ENCODE measurements at regions not wholly inside any gene's neighbourhood (a gene's known extent, or its start where the extent isn't known, plus 50 kb on each side); places are given as distances from the start of the nearest gene placed in this dataset.

- no peak overlapping the region for H3K4me2 ChIP-seq (ENCODE audit: insufficient read depth, low read length)
- no peaks in the 10 kb centered on the region for H3K36me3 ChIP-seq (ENCODE audit: insufficient read depth, low read length)
- H4K20me1 ChIP-seq (ENCODE audit: insufficient read depth, low read length): no peaks in the 10 kb centered on the region
- no peak overlapping the region for H3K27ac ChIP-seq (ENCODE audit: low read depth, low read length)
- H2AFZ ChIP-seq (ENCODE audit: low read length): no peak overlapping the region
- no peak for TF ChIP-seq CTCF (IDR thresholded peaks at IDR 0.05; ENCODE audit: extremely low read depth, low read depth, low read length)
- H3K4me1 ChIP-seq (ENCODE audit: insufficient read depth, low read length): no peaks in the 10 kb centered on the region
- DNase-seq (ENCODE audit: insufficient read length, low spot score, missing footprints): peak; percentile 18
- H3K4me3 ChIP-seq (ENCODE audit: insufficient read depth, low read length): no peak overlapping the region
- no peaks in the 10 kb centered on the region for H3K27me3 ChIP-seq (ENCODE audit: insufficient read depth, low read length)
- H3K79me2 ChIP-seq (ENCODE audit: insufficient read depth, low read length): no peaks in the 10 kb centered on the region
- no peaks in the 10 kb centered on the region for H3K9me3 ChIP-seq (ENCODE audit: low read depth, low read length)
Measured at GRCh38 chr3:22933051-22933840, 269.9 kb upstream of the UBE2E2 start.

DNA sequence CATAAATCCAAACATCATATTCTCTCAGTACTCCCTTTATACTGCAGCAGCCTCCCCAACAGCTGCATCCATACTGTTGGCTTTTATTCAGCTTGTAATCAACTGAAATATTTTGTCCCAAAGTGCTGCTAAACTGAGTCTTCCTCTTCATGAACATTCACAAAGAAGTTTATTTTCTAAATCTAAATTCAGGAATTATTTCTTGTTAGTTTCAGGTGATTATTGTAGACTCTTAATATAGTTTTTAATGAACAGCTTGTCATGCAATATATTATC is 269.3 kb upstream of the UBE2E2 start:
- no peak for DNase-seq (ENCODE audit: insufficient read length, low spot score, missing footprints)
- H3K9me3 ChIP-seq (ENCODE audit: low read depth, low read length): no peaks in the 10 kb centered on the region
- H3K79me2 ChIP-seq (ENCODE audit: insufficient read depth, low read length): no peaks in the 10 kb centered on the region
- no peaks in the 10 kb centered on the region for H3K36me3 ChIP-seq (ENCODE audit: insufficient read depth, low read length)
- H3K27me3 ChIP-seq (ENCODE audit: insufficient read depth, low read length): no peaks in the 10 kb centered on the region
- H3K4me1 ChIP-seq (ENCODE audit: insufficient read depth, low read length): no peaks in the 10 kb centered on the region
- no peak overlapping the region for H3K4me2 ChIP-seq (ENCODE audit: insufficient read depth, low read length)
- no peak overlapping the region for H2AFZ ChIP-seq (ENCODE audit: low read length)
- H3K4me3 ChIP-seq (ENCODE audit: insufficient read depth, low read length): no peak overlapping the region
- H4K20me1 ChIP-seq (ENCODE audit: insufficient read depth, low read length): no peaks in the 10 kb centered on the region
- no peak for TF ChIP-seq CTCF (IDR thresholded peaks at IDR 0.05; ENCODE audit: extremely low read depth, low read depth, low read length)
- H3K27ac ChIP-seq (ENCODE audit: low read depth, low read length): no peak overlapping the region

DNA sequence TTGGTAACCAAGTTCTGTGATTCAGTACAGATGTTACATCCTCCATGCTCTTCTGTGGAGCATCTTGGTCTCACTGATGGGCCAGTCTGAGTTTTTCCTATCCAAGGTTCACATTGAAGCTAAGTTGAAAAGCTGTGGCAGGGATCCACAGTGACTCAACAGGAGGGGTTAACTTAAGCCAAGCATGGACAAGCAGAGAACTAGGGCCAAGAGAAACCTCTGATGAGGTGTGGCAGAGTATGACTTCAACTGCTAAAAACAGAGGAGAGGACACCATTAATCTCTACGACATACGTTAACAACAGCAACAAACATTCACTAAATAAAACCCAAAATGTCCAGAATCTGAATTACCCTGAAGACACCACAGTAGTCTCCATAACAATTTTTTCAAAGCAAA is 268.1 kb upstream of the UBE2E2 start:
- Histone ChIP-seq H4K20me1 (ENCODE audit: insufficient read depth, low read length) (no peaks in the 10 kb centered on the region), H3K4me2 (ENCODE audit: insufficient read depth, low read length) (no peak overlapping the region), H3K27ac (ENCODE audit: low read depth, low read length) (no peak overlapping the region), H3K9me3 (ENCODE audit: low read depth, low read length) (no peaks in the 10 kb centered on the region), H3K4me3 (ENCODE audit: insufficient read depth, low read length) (no peak overlapping the region), H3K79me2 (ENCODE audit: insufficient read depth, low read length) (no peaks in the 10 kb centered on the region), H2AFZ (ENCODE audit: low read length) (no peak overlapping the region), H3K27me3 (ENCODE audit: insufficient read depth, low read length) (no peaks in the 10 kb centered on the region), H3K36me3 (ENCODE audit: insufficient read depth, low read length) (no peaks in the 10 kb centered on the region), H3K4me1 (ENCODE audit: insufficient read depth, low read length) (no peaks in the 10 kb centered on the region)
- DNase-seq (ENCODE audit: insufficient read length, low spot score, missing footprints): no peak
- TF ChIP-seq CTCF (IDR thresholded peaks at IDR 0.05; ENCODE audit: extremely low read depth, low read depth, low read length): no peak

DNA sequence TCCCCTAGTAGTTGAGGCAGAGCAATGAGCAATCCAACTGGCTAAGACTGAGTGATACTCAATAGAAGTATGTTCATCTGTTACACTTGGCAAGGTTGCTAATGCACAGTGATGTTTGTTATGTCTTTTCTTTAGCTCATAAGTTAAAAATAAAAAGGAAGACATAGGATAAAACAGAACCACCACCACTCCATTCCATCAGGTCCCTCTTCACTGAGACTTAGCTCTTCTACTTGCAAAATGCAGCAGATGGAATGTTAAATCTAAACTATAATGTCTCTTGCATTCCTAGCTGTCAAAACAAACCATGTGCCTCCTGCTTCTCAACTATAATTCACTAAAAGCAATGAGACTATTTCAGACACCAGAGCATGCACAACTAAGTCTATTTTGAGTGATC is 265.6 kb upstream of the UBE2E2 start:
- no peak overlapping the region for H3K27ac ChIP-seq (ENCODE audit: low read depth, low read length)
- no peaks in the 10 kb centered on the region for H4K20me1 ChIP-seq (ENCODE audit: insufficient read depth, low read length)
- H3K4me3 ChIP-seq (ENCODE audit: insufficient read depth, low read length): no peak overlapping the region
- peak; percentile 56 for DNase-seq (ENCODE audit: insufficient read length, low spot score, missing footprints)
- H3K4me1 ChIP-seq (ENCODE audit: insufficient read depth, low read length): no peaks in the 10 kb centered on the region
- H3K36me3 ChIP-seq (ENCODE audit: insufficient read depth, low read length): no peaks in the 10 kb centered on the region
- no peaks in the 10 kb centered on the region for H3K27me3 ChIP-seq (ENCODE audit: insufficient read depth, low read length)
- H2AFZ ChIP-seq (ENCODE audit: low read length): no peak overlapping the region
- no peaks in the 10 kb centered on the region for H3K79me2 ChIP-seq (ENCODE audit: insufficient read depth, low read length)
- no peaks in the 10 kb centered on the region for H3K9me3 ChIP-seq (ENCODE audit: low read depth, low read length)
- TF ChIP-seq CTCF (IDR thresholded peaks at IDR 0.05; ENCODE audit: extremely low read depth, low read depth, low read length): no peak
- H3K4me2 ChIP-seq (ENCODE audit: insufficient read depth, low read length): no peak overlapping the region
